ENCODE measurements at regions not wholly inside any gene's neighbourhood (a gene's known extent, or its start where the extent isn't known, plus 50 kb on each side); places are given as distances from the start of the nearest gene placed in this dataset.

DNA sequence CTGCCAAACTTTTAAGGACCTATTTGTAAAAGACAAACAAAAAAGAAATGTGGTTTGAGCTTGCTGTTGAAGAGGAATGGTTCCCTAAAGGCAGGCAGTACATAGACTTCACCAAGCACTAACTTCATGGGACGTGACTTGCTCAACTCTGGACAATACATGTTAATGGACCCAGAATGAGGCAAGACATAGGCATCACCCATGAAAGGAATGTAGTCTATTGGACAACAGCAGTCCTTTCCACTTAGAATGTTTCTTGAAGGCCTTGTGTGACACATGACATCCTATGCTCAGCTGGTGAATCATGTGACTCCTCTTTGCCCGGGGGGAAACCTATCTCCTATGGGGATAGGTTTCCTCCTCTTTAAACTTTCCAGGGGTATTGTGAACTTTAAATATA is 246.4 kb upstream of the BLID start:
- TF ChIP-seq, protein P1, sequence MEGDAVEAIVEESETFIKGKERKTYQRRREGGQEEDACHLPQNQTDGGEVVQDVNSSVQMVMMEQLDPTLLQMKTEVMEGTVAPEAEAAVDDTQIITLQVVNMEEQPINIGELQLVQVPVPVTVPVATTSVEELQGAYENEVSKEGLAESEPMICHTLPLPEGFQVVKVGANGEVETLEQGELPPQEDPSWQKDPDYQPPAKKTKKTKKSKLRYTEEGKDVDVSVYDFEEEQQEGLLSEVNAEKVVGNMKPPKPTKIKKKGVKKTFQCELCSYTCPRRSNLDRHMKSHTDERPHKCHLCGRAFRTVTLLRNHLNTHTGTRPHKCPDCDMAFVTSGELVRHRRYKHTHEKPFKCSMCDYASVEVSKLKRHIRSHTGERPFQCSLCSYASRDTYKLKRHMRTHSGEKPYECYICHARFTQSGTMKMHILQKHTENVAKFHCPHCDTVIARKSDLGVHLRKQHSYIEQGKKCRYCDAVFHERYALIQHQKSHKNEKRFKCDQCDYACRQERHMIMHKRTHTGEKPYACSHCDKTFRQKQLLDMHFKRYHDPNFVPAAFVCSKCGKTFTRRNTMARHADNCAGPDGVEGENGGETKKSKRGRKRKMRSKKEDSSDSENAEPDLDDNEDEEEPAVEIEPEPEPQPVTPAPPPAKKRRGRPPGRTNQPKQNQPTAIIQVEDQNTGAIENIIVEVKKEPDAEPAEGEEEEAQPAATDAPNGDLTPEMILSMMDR (conservative IDR thresholded peaks at IDR 0.05; ENCODE audit: low read length), result no peak
- no peak for TF ChIP-seq EZH2phosphoT487 (IDR thresholded peaks at IDR 0.05; ENCODE audit: borderline replicate concordance)

All from Loucy (cell line).